Ascending aorta (tissue), 2 donors: ENCODE measurements at regions not wholly inside any gene's neighbourhood (a gene's known extent, or its start where the extent isn't known, plus 50 kb on each side); places are given as distances from the start of the nearest gene placed in this dataset.

Source experiments
- DNase-seq, 2 donors: peaks; one replicate each; pipeline ENCODE4 v3.0.0-alpha.2; 2019; ENCODE audit warnings: low spot score in 2 of 2
- H3K27ac ChIP-seq, 2 donors: fragments of 200-600 bp; sonication (generic); one replicate each; pipeline ENCODE4 v1.5.1; 2016 to 2017; ENCODE audit warnings: mild to moderate bottlenecking in 1 of 2
- H3K27me3 ChIP-seq: fragments of 200-600 bp; sonication (generic); one replicate; pipeline ENCODE4 v1.5.1; 2017
- H3K36me3 ChIP-seq, 2 donors: fragments of 200-600 bp; sonication (generic); one replicate each; pipeline ENCODE4 v1.5.1; 2016
- H3K4me1 ChIP-seq, 2 donors: fragments of 200-600 bp; sonication (generic); one replicate each; pipeline ENCODE4 v1.5.1; 2016 to 2017; ENCODE audit warnings: mild to moderate bottlenecking in 1 of 2
- H3K4me3 ChIP-seq, 2 donors: fragments of 200-600 bp; sonication (generic); one replicate each; pipeline ENCODE4 v1.5.1; 2016 to 2017; ENCODE audit warnings: mild to moderate bottlenecking in 1 of 2
- H3K9me3 ChIP-seq, 2 donors: fragments of 200-600 bp; sonication (generic); one replicate each; pipeline ENCODE4 v1.5.1; 2016
- CTCF ChIP-seq, 3 experiments: fragments of 200-600 bp in 2 of 3; fragments of 450-650 bp in 1 of 3; sonication (generic) in 2 of 3; IDR thresholded peaks; one replicate each; pipeline ENCODE4 v1.5.1; 2016 to 2019; ENCODE audit warnings: antibody characterized with exemption in 3 of 3, mild to moderate bottlenecking in 1 of 3, moderate library complexity in 1 of 3
- intact Hi-C: fragments of 100-400 bp; cut with DNase I; formaldehyde crosslinking; loops from one replicate; pipeline ENCODE4 v1.15.1; 2023

GRCh38 chr17:33512113-33512512, 219.0 kb upstream of the ASIC2 start:
- Histone ChIP-seq H3K4me1 (no peaks in the 10 kb centered on the region), H3K4me3 (no peak overlapping the region), H3K36me3 (no peaks in the 10 kb centered on the region), H3K27ac (no peak overlapping the region), H3K27me3 (no peaks in the 10 kb centered on the region), H3K9me3 (no peaks in the 10 kb centered on the region)
- TF ChIP-seq CTCF (IDR thresholded peaks at IDR 0.05), result no peak
- intact Hi-C loops, result no loop called here
- no peak for DNase-seq

GRCh38 chr17:33513769-33514168, 220.7 kb upstream of the ASIC2 start:
- no peaks in the 10 kb centered on the region for H3K36me3 ChIP-seq
- no peak for TF ChIP-seq CTCF (IDR thresholded peaks at IDR 0.05)
- DNase-seq, result no peak
- no peaks in the 10 kb centered on the region for H3K27me3 ChIP-seq
- H3K9me3 ChIP-seq, result no peaks in the 10 kb centered on the region
- H3K27ac ChIP-seq, result no peak overlapping the region
- intact Hi-C loops, result no loop called here
- no peak overlapping the region for H3K4me3 ChIP-seq
- H3K4me1 ChIP-seq, result no peaks in the 10 kb centered on the region

GRCh38 chr17:33514369-33514768, 221.3 kb upstream of the ASIC2 start:
- intact Hi-C loops, result no loop called here
- no peak overlapping the region for H3K27ac ChIP-seq
- no peaks in the 10 kb centered on the region for H3K27me3 ChIP-seq
- no peaks in the 10 kb centered on the region for H3K9me3 ChIP-seq
- TF ChIP-seq CTCF (IDR thresholded peaks at IDR 0.05), result no peak
- H3K4me3 ChIP-seq, result no peak overlapping the region
- H3K4me1 ChIP-seq, result no peaks in the 10 kb centered on the region
- no peak for DNase-seq
- no peaks in the 10 kb centered on the region for H3K36me3 ChIP-seq

GRCh38 chr17:33515974-33516373, 222.9 kb upstream of the ASIC2 start:
- Histone ChIP-seq H3K36me3 (no peaks in the 10 kb centered on the region), H3K27ac (no peak overlapping the region), H3K9me3 (no peaks in the 10 kb centered on the region), H3K4me3 (no peak overlapping the region), H3K27me3 (no peaks in the 10 kb centered on the region), H3K4me1 (no peaks in the 10 kb centered on the region)
- DNase-seq, result no peak
- no peak for TF ChIP-seq CTCF (IDR thresholded peaks at IDR 0.05)
- intact Hi-C loops, result no loop called here

- H3K36me3 ChIP-seq, result no peaks in the 10 kb centered on the region
- intact Hi-C loops, result no loop called here
- no peak for TF ChIP-seq CTCF (IDR thresholded peaks at IDR 0.05)
- H3K4me3 ChIP-seq, result no peak overlapping the region
- H3K27ac ChIP-seq, result no peak overlapping the region
- H3K9me3 ChIP-seq, result no peaks in the 10 kb centered on the region
- H3K27me3 ChIP-seq, result no peaks in the 10 kb centered on the region
- no peak for DNase-seq
- H3K4me1 ChIP-seq, result no peaks in the 10 kb centered on the region
These were observed 223.6 kb upstream of the ASIC2 start for GRCh38 chr17:33516645-33517044.

GRCh38 chr17:33517746-33518145, 224.7 kb upstream of the ASIC2 start:
- Histone ChIP-seq H3K27me3 (no peaks in the 10 kb centered on the region), H3K4me1 (no peaks in the 10 kb centered on the region), H3K9me3 (no peaks in the 10 kb centered on the region), H3K36me3 (no peaks in the 10 kb centered on the region), H3K4me3 (no peak overlapping the region), H3K27ac (no peak overlapping the region)
- intact Hi-C loops, result no loop called here
- DNase-seq, result no peak
- TF ChIP-seq CTCF (IDR thresholded peaks at IDR 0.05), result no peak
